ENCODE measurements at regions not wholly inside any gene's neighbourhood (a gene's known extent, or its start where the extent isn't known, plus 50 kb on each side); places are given as distances from the start of the nearest gene placed in this dataset.

DNA sequence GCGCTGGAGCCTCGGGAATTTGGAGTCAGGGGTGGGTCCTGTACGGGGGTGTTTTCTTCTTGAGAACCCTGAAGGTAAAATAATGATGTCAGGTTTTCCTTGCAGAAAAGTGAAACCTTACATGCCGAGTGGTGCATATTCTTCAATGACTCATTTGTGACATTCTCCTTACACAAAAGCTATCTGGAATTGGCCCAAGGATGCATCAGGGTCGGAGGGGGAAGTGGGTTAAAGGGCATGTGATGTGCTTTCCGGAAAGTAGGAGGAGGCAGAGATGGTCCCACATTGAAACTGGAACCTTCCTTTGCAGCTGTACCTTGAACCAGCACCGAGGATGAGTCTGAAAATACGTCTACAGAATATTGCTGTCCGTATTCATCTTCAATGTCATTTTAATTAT is 411.2 kb upstream of the IRX4 start:
- Histone ChIP-seq H2AFZ (ENCODE audit: low read depth, low read length) (no peak overlapping the region), H3K27ac (ENCODE audit: low read length) (no peak overlapping the region), H3K4me2 (ENCODE audit: low read length) (no peak overlapping the region), H3K9ac (ENCODE audit: low read length) (no peak overlapping the region), H3K79me2 (replicated peaks; ENCODE audit: insufficient read depth, low read length) (no peaks in the 10 kb centered on the region), H3K36me3 (ENCODE audit: insufficient read depth, low read length) (no peaks in the 10 kb centered on the region), H3K9me3 (ENCODE audit: low read length) (peaks cover 6% of the 10 kb centered on the region), H4K20me1 (ENCODE audit: insufficient read depth) (no peaks in the 10 kb centered on the region), H3K9me2 (ENCODE audit: insufficient read depth, low read length) (no peaks in the 10 kb centered on the region), H3K4me3 (ENCODE audit: low read length) (no peak overlapping the region), H3F3A (ENCODE audit: insufficient read depth, low read length, poor library complexity, severe bottlenecking) (no peaks in the 10 kb centered on the region), H3K27me3 (ENCODE audit: insufficient read depth, low read depth, low read length) (no peaks in the 10 kb centered on the region)
- TF ChIP-seq, protein P1, sequence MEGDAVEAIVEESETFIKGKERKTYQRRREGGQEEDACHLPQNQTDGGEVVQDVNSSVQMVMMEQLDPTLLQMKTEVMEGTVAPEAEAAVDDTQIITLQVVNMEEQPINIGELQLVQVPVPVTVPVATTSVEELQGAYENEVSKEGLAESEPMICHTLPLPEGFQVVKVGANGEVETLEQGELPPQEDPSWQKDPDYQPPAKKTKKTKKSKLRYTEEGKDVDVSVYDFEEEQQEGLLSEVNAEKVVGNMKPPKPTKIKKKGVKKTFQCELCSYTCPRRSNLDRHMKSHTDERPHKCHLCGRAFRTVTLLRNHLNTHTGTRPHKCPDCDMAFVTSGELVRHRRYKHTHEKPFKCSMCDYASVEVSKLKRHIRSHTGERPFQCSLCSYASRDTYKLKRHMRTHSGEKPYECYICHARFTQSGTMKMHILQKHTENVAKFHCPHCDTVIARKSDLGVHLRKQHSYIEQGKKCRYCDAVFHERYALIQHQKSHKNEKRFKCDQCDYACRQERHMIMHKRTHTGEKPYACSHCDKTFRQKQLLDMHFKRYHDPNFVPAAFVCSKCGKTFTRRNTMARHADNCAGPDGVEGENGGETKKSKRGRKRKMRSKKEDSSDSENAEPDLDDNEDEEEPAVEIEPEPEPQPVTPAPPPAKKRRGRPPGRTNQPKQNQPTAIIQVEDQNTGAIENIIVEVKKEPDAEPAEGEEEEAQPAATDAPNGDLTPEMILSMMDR (IDR thresholded peaks at IDR 0.05; ENCODE audit: poor library complexity, severe bottlenecking) = no peak
- TF ChIP-seq EP300 (conservative IDR thresholded peaks at IDR 0.05; ENCODE audit: poor library complexity, severe bottlenecking) (no peak), SMC3 (conservative IDR thresholded peaks at IDR 0.05; ENCODE audit: poor library complexity) (no peak), TAF1 (IDR thresholded peaks at IDR 0.05; ENCODE audit: low read depth) (no peak)

DNA sequence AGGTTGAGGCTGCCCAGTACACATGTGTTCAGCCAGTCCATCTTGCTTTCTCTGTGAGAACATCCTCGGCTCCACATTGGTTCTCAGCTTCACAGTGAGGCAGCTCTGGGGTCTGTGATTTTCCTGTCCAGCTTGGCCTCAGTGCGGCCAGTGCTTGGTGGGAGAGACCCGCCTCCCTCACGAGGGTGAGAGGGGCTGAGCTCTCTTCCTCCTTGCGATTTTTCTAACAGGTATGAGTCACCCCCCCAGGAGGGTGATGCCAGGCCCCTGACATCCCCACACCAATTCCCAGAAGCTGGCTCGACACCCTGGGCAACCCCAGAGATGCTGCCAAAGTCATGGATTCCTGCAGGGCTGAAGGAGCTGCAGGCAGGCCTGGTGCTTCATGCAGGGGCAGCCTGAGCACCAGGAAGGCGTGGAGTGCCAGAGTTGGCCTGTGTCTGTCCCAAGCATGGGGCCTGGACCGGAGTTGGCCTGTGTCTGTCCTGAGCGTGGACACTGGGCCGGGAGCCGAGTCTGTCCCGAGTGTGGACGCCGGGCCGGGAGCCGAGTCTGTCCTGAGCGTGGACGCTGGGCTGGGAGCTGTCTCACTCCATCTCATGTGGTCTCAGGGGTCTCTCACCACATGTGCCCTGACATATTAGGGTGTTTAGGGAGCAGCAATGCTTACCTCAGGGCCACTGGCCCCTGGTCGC is 408.6 kb upstream of the IRX4 start:
- H3K9me3 ChIP-seq (ENCODE audit: low read length) = peaks cover 6% of the 10 kb centered on the region
- no peaks in the 10 kb centered on the region for H3F3A ChIP-seq (ENCODE audit: insufficient read depth, low read length, poor library complexity, severe bottlenecking)
- no peaks in the 10 kb centered on the region for H3K36me3 ChIP-seq (ENCODE audit: insufficient read depth, low read length)
- no peak overlapping the region for H3K9ac ChIP-seq (ENCODE audit: low read length)
- no peak overlapping the region for H2AFZ ChIP-seq (ENCODE audit: low read depth, low read length)
- H3K4me2 ChIP-seq (ENCODE audit: low read length) = no peak overlapping the region
- H3K79me2 ChIP-seq (replicated peaks; ENCODE audit: insufficient read depth, low read length) = no peaks in the 10 kb centered on the region
- no peaks in the 10 kb centered on the region for H3K27me3 ChIP-seq (ENCODE audit: insufficient read depth, low read depth, low read length)
- H3K4me3 ChIP-seq (ENCODE audit: low read length) = no peak overlapping the region
- no peak overlapping the region for H3K27ac ChIP-seq (ENCODE audit: low read length)
- H4K20me1 ChIP-seq (ENCODE audit: insufficient read depth) = no peaks in the 10 kb centered on the region
- no peaks in the 10 kb centered on the region for H3K9me2 ChIP-seq (ENCODE audit: insufficient read depth, low read length)
- TF ChIP-seq EP300 (conservative IDR thresholded peaks at IDR 0.05; ENCODE audit: poor library complexity, severe bottlenecking) (no peak), POLR2AphosphoS5 (IDR thresholded peaks at IDR 0.05) (no peak), EZH2 (IDR thresholded peaks at IDR 0.05; ENCODE audit: borderline replicate concordance, insufficient read depth, low read length, poor library complexity, severe bottlenecking) (no peak), TAF1 (IDR thresholded peaks at IDR 0.05; ENCODE audit: low read depth) (no peak), RAD21 (conservative IDR thresholded peaks at IDR 0.05) (no peak), MXI1 (conservative IDR thresholded peaks at IDR 0.05; ENCODE audit: poor library complexity, severe bottlenecking) (no peak), SMC3 (conservative IDR thresholded peaks at IDR 0.05; ENCODE audit: poor library complexity) (no peak)
- TF ChIP-seq, protein P1 (IDR thresholded peaks at IDR 0.05; ENCODE audit: poor library complexity, severe bottlenecking) = no peak
- TF ChIP-seq, protein P2, sequence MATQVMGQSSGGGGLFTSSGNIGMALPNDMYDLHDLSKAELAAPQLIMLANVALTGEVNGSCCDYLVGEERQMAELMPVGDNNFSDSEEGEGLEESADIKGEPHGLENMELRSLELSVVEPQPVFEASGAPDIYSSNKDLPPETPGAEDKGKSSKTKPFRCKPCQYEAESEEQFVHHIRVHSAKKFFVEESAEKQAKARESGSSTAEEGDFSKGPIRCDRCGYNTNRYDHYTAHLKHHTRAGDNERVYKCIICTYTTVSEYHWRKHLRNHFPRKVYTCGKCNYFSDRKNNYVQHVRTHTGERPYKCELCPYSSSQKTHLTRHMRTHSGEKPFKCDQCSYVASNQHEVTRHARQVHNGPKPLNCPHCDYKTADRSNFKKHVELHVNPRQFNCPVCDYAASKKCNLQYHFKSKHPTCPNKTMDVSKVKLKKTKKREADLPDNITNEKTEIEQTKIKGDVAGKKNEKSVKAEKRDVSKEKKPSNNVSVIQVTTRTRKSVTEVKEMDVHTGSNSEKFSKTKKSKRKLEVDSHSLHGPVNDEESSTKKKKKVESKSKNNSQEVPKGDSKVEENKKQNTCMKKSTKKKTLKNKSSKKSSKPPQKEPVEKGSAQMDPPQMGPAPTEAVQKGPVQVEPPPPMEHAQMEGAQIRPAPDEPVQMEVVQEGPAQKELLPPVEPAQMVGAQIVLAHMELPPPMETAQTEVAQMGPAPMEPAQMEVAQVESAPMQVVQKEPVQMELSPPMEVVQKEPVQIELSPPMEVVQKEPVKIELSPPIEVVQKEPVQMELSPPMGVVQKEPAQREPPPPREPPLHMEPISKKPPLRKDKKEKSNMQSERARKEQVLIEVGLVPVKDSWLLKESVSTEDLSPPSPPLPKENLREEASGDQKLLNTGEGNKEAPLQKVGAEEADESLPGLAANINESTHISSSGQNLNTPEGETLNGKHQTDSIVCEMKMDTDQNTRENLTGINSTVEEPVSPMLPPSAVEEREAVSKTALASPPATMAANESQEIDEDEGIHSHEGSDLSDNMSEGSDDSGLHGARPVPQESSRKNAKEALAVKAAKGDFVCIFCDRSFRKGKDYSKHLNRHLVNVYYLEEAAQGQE (IDR thresholded peaks at IDR 0.05; ENCODE audit: borderline replicate concordance) = no peak

All from neural cell (in vitro differentiated cells).